ENCODE measurements at regions not wholly inside any gene's neighbourhood (a gene's known extent, or its start where the extent isn't known, plus 50 kb on each side); places are given as distances from the start of the nearest gene placed in this dataset.

DNA sequence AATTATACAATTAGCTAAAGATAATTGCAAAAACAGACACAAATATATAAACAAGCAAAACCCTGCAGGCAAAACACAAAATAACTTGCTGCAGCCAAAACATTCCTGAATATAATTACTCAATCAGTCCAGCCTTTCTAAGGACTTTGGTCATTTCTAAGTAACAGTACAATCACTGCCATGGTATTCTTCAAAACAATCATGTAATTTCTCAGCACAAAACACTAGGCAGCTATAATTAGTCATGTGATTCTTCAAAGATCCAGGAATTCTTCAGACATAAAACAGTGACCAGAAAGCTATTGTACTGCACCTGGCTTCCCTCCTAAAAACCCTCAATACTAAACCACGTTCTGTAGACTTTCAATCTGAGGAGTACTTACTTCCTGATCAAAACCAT, 881.1 kb downstream of the EPHA7 start:
- no peak for DNase-seq (ENCODE audit: low read depth, low spot score)
- dilution Hi-C loops (cut with MboI; ENCODE audit: extremely low pct_ligation_motif_present, low sequenced_read_pairs) = no loop called here
- Histone ChIP-seq H3K9me1 (ENCODE audit: control insufficient read depth, extremely low read depth, insufficient read depth, low read length) (no peaks in the 10 kb centered on the region), H3K4me3 (ENCODE audit: control insufficient read depth in 2 of 3, extremely low read depth in 1 of 3, insufficient read depth in 2 of 3, low read depth in 1 of 3, low read length in 3 of 3) (no peak overlapping the region), H3K36me3 (ENCODE audit: control insufficient read depth in 2 of 2, extremely low read depth in 1 of 2, insufficient read depth in 2 of 2, low read length in 2 of 2) (no peaks in the 10 kb centered on the region), H3K4me2 (ENCODE audit: control insufficient read depth, extremely low read depth, insufficient read depth, low read depth, low read length) (no peak overlapping the region), H2AFZ (ENCODE audit: control insufficient read depth, low read length) (no peak overlapping the region), H3K27ac (ENCODE audit: control insufficient read depth, insufficient read depth, low read length) (no peak overlapping the region), H3K27me3 (ENCODE audit: control insufficient read depth, extremely low read depth, insufficient read depth, low read length) (no peaks in the 10 kb centered on the region), H3K9me3 (ENCODE audit: control insufficient read depth, low read depth, low read length) (no peaks in the 10 kb centered on the region), H4K20me1 (ENCODE audit: control insufficient read depth, extremely low read depth, insufficient read depth, low read length) (no peaks in the 10 kb centered on the region), H3K9ac (ENCODE audit: control insufficient read depth, extremely low read depth, insufficient read depth, low read length) (no peak overlapping the region), H3K4me1 (ENCODE audit: control insufficient read depth, extremely low read depth, insufficient read depth, low read length) (no peaks in the 10 kb centered on the region), H3K79me2 (ENCODE audit: control insufficient read depth, insufficient read depth, low read length) (no peaks in the 10 kb centered on the region)
- FAIRE-seq = no peak
- TF ChIP-seq EZH2 (IDR thresholded peaks at IDR 0.05; ENCODE audit: low read length) = no peak
- TF ChIP-seq, protein P1, sequence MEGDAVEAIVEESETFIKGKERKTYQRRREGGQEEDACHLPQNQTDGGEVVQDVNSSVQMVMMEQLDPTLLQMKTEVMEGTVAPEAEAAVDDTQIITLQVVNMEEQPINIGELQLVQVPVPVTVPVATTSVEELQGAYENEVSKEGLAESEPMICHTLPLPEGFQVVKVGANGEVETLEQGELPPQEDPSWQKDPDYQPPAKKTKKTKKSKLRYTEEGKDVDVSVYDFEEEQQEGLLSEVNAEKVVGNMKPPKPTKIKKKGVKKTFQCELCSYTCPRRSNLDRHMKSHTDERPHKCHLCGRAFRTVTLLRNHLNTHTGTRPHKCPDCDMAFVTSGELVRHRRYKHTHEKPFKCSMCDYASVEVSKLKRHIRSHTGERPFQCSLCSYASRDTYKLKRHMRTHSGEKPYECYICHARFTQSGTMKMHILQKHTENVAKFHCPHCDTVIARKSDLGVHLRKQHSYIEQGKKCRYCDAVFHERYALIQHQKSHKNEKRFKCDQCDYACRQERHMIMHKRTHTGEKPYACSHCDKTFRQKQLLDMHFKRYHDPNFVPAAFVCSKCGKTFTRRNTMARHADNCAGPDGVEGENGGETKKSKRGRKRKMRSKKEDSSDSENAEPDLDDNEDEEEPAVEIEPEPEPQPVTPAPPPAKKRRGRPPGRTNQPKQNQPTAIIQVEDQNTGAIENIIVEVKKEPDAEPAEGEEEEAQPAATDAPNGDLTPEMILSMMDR (optimal IDR thresholded peaks at IDR 0.05 in 1 of 3, IDR thresholded peaks at IDR 0.05 in 1 of 3, conservative IDR thresholded peaks at IDR 0.05 in 1 of 3; ENCODE audit: extremely low read depth in 1 of 3, insufficient read depth in 2 of 3, low read length in 3 of 3) = no peak

DNA sequence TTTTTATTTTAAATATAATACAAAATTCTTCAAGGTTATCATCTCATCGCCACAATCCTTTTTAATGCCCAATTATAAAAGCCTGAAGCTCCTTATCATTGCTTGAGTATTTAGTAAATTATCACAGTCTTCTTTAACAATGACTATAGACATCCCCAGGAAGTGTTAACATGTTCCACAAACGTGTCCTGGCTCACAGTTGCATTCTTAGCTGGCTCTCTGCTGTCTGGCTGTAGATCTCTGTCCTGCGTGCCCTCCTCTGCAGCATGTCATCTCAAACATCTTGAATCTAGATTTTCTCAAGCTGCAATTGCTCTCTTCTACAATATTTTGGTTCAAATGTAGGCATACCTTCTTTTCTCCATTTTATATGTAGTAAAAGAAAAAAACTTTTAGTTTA, 885.2 kb downstream of the EPHA7 start:
- FAIRE-seq (no peak), DNase-seq (ENCODE audit: low read depth, low spot score) (no peak)
- Histone ChIP-seq H3K4me2 (ENCODE audit: control insufficient read depth, extremely low read depth, insufficient read depth, low read depth, low read length) (no peak overlapping the region), H4K20me1 (ENCODE audit: control insufficient read depth, extremely low read depth, insufficient read depth, low read length) (no peaks in the 10 kb centered on the region), H3K4me1 (ENCODE audit: control insufficient read depth, extremely low read depth, insufficient read depth, low read length) (no peaks in the 10 kb centered on the region), H3K36me3 (ENCODE audit: control insufficient read depth in 2 of 2, extremely low read depth in 1 of 2, insufficient read depth in 2 of 2, low read length in 2 of 2) (no peaks in the 10 kb centered on the region), H3K4me3 (ENCODE audit: control insufficient read depth in 2 of 3, extremely low read depth in 1 of 3, insufficient read depth in 2 of 3, low read depth in 1 of 3, low read length in 3 of 3) (no peak overlapping the region), H3K27me3 (ENCODE audit: control insufficient read depth, extremely low read depth, insufficient read depth, low read length) (no peaks in the 10 kb centered on the region), H3K9me3 (ENCODE audit: control insufficient read depth, low read depth, low read length) (no peaks in the 10 kb centered on the region), H3K9me1 (ENCODE audit: control insufficient read depth, extremely low read depth, insufficient read depth, low read length) (no peaks in the 10 kb centered on the region), H3K27ac (ENCODE audit: control insufficient read depth, insufficient read depth, low read length) (no peak overlapping the region), H3K79me2 (ENCODE audit: control insufficient read depth, insufficient read depth, low read length) (no peaks in the 10 kb centered on the region), H2AFZ (ENCODE audit: control insufficient read depth, low read length) (no peak overlapping the region), H3K9ac (ENCODE audit: control insufficient read depth, extremely low read depth, insufficient read depth, low read length) (no peak overlapping the region)
- TF ChIP-seq EZH2 (IDR thresholded peaks at IDR 0.05; ENCODE audit: low read length) = no peak
- TF ChIP-seq, protein P1 (optimal IDR thresholded peaks at IDR 0.05 in 1 of 3, IDR thresholded peaks at IDR 0.05 in 1 of 3, conservative IDR thresholded peaks at IDR 0.05 in 1 of 3; ENCODE audit: extremely low read depth in 1 of 3, insufficient read depth in 2 of 3, low read length in 3 of 3) = no peak
- dilution Hi-C loops (cut with MboI; ENCODE audit: extremely low pct_ligation_motif_present, low sequenced_read_pairs) = no loop called here

Measured in keratinocyte (primary cell).